Activated CD8-positive, alpha-beta memory T cell treated with anti-CD3 and anti-CD28 coated beads for 24 hours (primary cell): ENCODE measurements at regions not wholly inside any gene's neighbourhood (a gene's known extent, or its start where the extent isn't known, plus 50 kb on each side); places are given as distances from the start of the nearest gene placed in this dataset.

ENCODE experiments used
- DNase-seq: peaks from one replicate; pipeline ENCODE4 v3.0.0-alpha.2; 2020

- no peak for DNase-seq
Observed at GRCh38 chr22:27557286-27558008, 244.1 kb downstream of the MN1 start.

GRCh38 chr22:27558658-27559371, 242.7 kb downstream of the MN1 start:
- DNase-seq: no peak

- no peak for DNase-seq
Observed at GRCh38 chr22:27560781-27561180, 240.8 kb downstream of the MN1 start.

- no peak for DNase-seq
Observed at GRCh38 chr22:27561286-27561904, 240.2 kb downstream of the MN1 start.

- no peak for DNase-seq
Observed at GRCh38 chr22:27564806-27565205, 236.8 kb downstream of the MN1 start.

- DNase-seq: no peak
Observed at GRCh38 chr22:27566602-27567001, 235.0 kb downstream of the MN1 start.

GRCh38 chr22:27568265-27568664, 233.3 kb downstream of the MN1 start:
- no peak for DNase-seq

GRCh38 chr22:27571463-27572277, 229.9 kb downstream of the MN1 start:
- DNase-seq: no peak

GRCh38 chr22:27572278-27572666, 229.3 kb downstream of the MN1 start:
- no peak for DNase-seq

GRCh38 chr22:27573280-27574001, 228.1 kb downstream of the MN1 start:
- no peak for DNase-seq

GRCh38 chr22:27574002-27574366, 227.6 kb downstream of the MN1 start:
- DNase-seq: no peak

GRCh38 chr22:27574651-27575050, 226.9 kb downstream of the MN1 start:
- DNase-seq: no peak

- no peak for DNase-seq
Observed at GRCh38 chr22:27575348-27575747, 226.2 kb downstream of the MN1 start.

- no peak for DNase-seq
Observed at GRCh38 chr22:27576413-27576812, 225.1 kb downstream of the MN1 start.

GRCh38 chr22:27576815-27577573, 224.6 kb downstream of the MN1 start:
- no peak for DNase-seq

- DNase-seq: no peak
Observed at GRCh38 chr22:27577574-27577969, 224.0 kb downstream of the MN1 start.

GRCh38 chr22:27578937-27579617, 222.5 kb downstream of the MN1 start:
- no peak for DNase-seq

- DNase-seq: no peak
Observed at GRCh38 chr22:27580311-27580897, 221.2 kb downstream of the MN1 start.

GRCh38 chr22:27581236-27581635, 220.3 kb downstream of the MN1 start:
- DNase-seq: no peak

- DNase-seq: no peak
Observed at GRCh38 chr22:27581688-27582087, 219.9 kb downstream of the MN1 start.

- no peak for DNase-seq
Observed at GRCh38 chr22:27583856-27584255, 217.7 kb downstream of the MN1 start.
